Kidney glomerular epithelial cell (primary cell): ENCODE measurements at regions not wholly inside any gene's neighbourhood (a gene's known extent, or its start where the extent isn't known, plus 50 kb on each side); places are given as distances from the start of the nearest gene placed in this dataset.
A peak's percentile ranks its signal among the peaks of the same experiment; 100 is the strongest.
"Not testable (repeated sequence)": the region's sequence is repeated elsewhere in the genome, so short reads cannot be mapped to it uniquely, and the experiment has no call there.

Experiments used
- DNase-seq: peaks from one replicate; lab custom pipeline; 2025; lab: John Stamatoyannopoulos, UW

- no peak for DNase-seq
Observed at GRCh38 chr3:189375532-189375931, 203.8 kb downstream of the TPRG1 start.

- no peak for DNase-seq
Observed at GRCh38 chr3:189383630-189384029, 211.9 kb downstream of the TPRG1 start.

- not testable (repeated sequence) for DNase-seq
Observed at GRCh38 chr3:189385880-189386279, 214.1 kb downstream of the TPRG1 start.

- no peak for DNase-seq
Observed at GRCh38 chr3:189386739-189387138, 215.0 kb downstream of the TPRG1 start.

- DNase-seq = no peak
Observed at GRCh38 chr3:189389346-189389745, 217.6 kb downstream of the TPRG1 start.

GRCh38 chr3:189393598-189393997 lies 221.8 kb downstream of the TPRG1 start:
- DNase-seq = no peak

GRCh38 chr3:189394599-189395121 lies 222.9 kb downstream of the TPRG1 start:
- DNase-seq = no peak

GRCh38 chr3:189395825-189396224 lies 224.1 kb downstream of the TPRG1 start:
- DNase-seq = no peak

- no peak for DNase-seq
Observed at GRCh38 chr3:189398656-189399055, 226.9 kb downstream of the TPRG1 start.

GRCh38 chr3:189401196-189401595 lies 229.4 kb downstream of the TPRG1 start:
- DNase-seq = no peak

- no peak for DNase-seq
Observed at GRCh38 chr3:189403194-189403593, 228.0 kb upstream of the TP63 start.

- DNase-seq = no peak
Observed at GRCh38 chr3:189404024-189404423, 227.2 kb upstream of the TP63 start.

- DNase-seq = no peak
Observed at GRCh38 chr3:189404797-189405484, 226.2 kb upstream of the TP63 start.

- DNase-seq = no peak
Observed at GRCh38 chr3:189406148-189406547, 225.0 kb upstream of the TP63 start.

- DNase-seq = no peak
Observed at GRCh38 chr3:189410522-189410921, 220.7 kb upstream of the TP63 start.

- DNase-seq = no peak
Observed at GRCh38 chr3:189419038-189419437, 212.2 kb upstream of the TP63 start.

- no peak for DNase-seq
Observed at GRCh38 chr3:189419683-189420082, 211.5 kb upstream of the TP63 start.

GRCh38 chr3:189424922-189425321 lies 206.3 kb upstream of the TP63 start:
- DNase-seq = no peak

- DNase-seq = no peak
Observed at GRCh38 chr3:189429019-189429418, 202.2 kb upstream of the TP63 start.

- no peak for DNase-seq
Observed at GRCh38 chr3:189430166-189430565, 201.0 kb upstream of the TP63 start.

- not testable (repeated sequence) for DNase-seq
Observed at GRCh38 chr3:189442257-189442656, 188.9 kb upstream of the TP63 start.

- peak; percentile 63 for DNase-seq
Observed at GRCh38 chr3:189446959-189447560, 184.1 kb upstream of the TP63 start.

- no peak for DNase-seq
Observed at GRCh38 chr3:189449084-189449483, 182.1 kb upstream of the TP63 start.

GRCh38 chr3:189455009-189455408 lies 176.2 kb upstream of the TP63 start:
- no peak for DNase-seq
